ENCODE measurements at regions not wholly inside any gene's neighbourhood (a gene's known extent, or its start where the extent isn't known, plus 50 kb on each side); places are given as distances from the start of the nearest gene placed in this dataset.

GRCh38 chr18:30500240-30500945 is 542.1 kb downstream of the DSC3 start:
- Mint-ChIP-seq H3K4me1 (no peaks in the 10 kb centered on the region), H3K27me3 (ENCODE audit: low read depth in 3 of 3) (peaks cover 0 to 2% (median 1%) of the 10 kb centered on the region in 3 donors), H3K4me3 (no peak overlapping the region)

GRCh38 chr18:30499721-30500120 is 542.8 kb downstream of the DSC3 start:
- Mint-ChIP-seq H3K27ac (no peak overlapping the region), H3K9me3 (peaks cover 2 to 15% (median 5%) of the 10 kb centered on the region in 6 donors), H3K4me3 (no peak overlapping the region), H3K4me1 (no peaks in the 10 kb centered on the region), H3K36me3 (no peaks in the 10 kb centered on the region), H3K27me3 (ENCODE audit: low read depth in 3 of 3) (peaks cover 0 to 2% (median 1%) of the 10 kb centered on the region in 3 donors)
- DNase-seq, result no peak

More at GRCh38 chr18:30500240-30500945, 542.1 kb downstream of the DSC3 start:
- no peak for DNase-seq
- no peaks in the 10 kb centered on the region for H3K36me3 Mint-ChIP-seq
- H3K27ac Mint-ChIP-seq, result no peak overlapping the region
- H3K9me3 Mint-ChIP-seq, result peaks cover 1 to 15% (median 7%) of the 10 kb centered on the region in 6 donors

- Mint-ChIP-seq H3K36me3 (no peaks in the 10 kb centered on the region), H3K27ac (no peak overlapping the region), H3K4me1 (no peaks in the 10 kb centered on the region), H3K27me3 (ENCODE audit: low read depth in 3 of 3) (no peaks in the 10 kb centered on the region), H3K4me3 (no peak overlapping the region), H3K9me3 (peaks cover 1 to 31% (median 11%) of the 10 kb centered on the region in 6 donors)
- DNase-seq, result no peak
Measured at GRCh38 chr18:30492552-30493129, 549.9 kb downstream of the DSC3 start.

- Mint-ChIP-seq H3K27ac (no peak overlapping the region), H3K4me3 (no peak overlapping the region), H3K4me1 (no peaks in the 10 kb centered on the region), H3K36me3 (no peaks in the 10 kb centered on the region), H3K9me3 (peaks cover 1 to 31% (median 12%) of the 10 kb centered on the region in 6 donors), H3K27me3 (ENCODE audit: low read depth in 3 of 3) (no peaks in the 10 kb centered on the region)
- no peak for DNase-seq
Measured at GRCh38 chr18:30491815-30492551, 550.6 kb downstream of the DSC3 start.

GRCh38 chr18:30489890-30490643 is 552.5 kb downstream of the DSC3 start:
- H3K4me1 Mint-ChIP-seq, result no peaks in the 10 kb centered on the region
- no peaks in the 10 kb centered on the region for H3K36me3 Mint-ChIP-seq
- H3K27ac Mint-ChIP-seq, result no peak overlapping the region
- H3K4me3 Mint-ChIP-seq, result no peak overlapping the region
- no peaks in the 10 kb centered on the region for H3K27me3 Mint-ChIP-seq (ENCODE audit: low read depth in 3 of 3)
- DNase-seq, result no peak
- H3K9me3 Mint-ChIP-seq, result peaks cover under 1 to 45% (median 17%) of the 10 kb centered on the region in 6 donors

GRCh38 chr18:30487962-30488361 is 554.6 kb downstream of the DSC3 start:
- Mint-ChIP-seq H3K27ac (no peak overlapping the region), H3K4me1 (no peaks in the 10 kb centered on the region), H3K36me3 (no peaks in the 10 kb centered on the region), H3K27me3 (ENCODE audit: low read depth in 3 of 3) (no peaks in the 10 kb centered on the region), H3K9me3 (peaks cover under 1 to 42% (median 15%) of the 10 kb centered on the region in 6 donors), H3K4me3 (no peak overlapping the region)
- no peak for DNase-seq

- Mint-ChIP-seq H3K27me3 (ENCODE audit: low read depth in 3 of 3) (no peaks in the 10 kb centered on the region), H3K4me1 (no peaks in the 10 kb centered on the region), H3K9me3 (peaks cover 1 to 37% (median 13%) of the 10 kb centered on the region in 6 donors), H3K4me3 (no peak overlapping the region), H3K27ac (no peak overlapping the region), H3K36me3 (no peaks in the 10 kb centered on the region)
- DNase-seq, result no peak
Measured at GRCh38 chr18:30486856-30487255, 555.7 kb downstream of the DSC3 start.

GRCh38 chr18:30485078-30485477 is 557.5 kb downstream of the DSC3 start:
- Mint-ChIP-seq H3K4me3 (no peak overlapping the region), H3K36me3 (peaks cover 0 to 4% (median 0%) of the 10 kb centered on the region in 3 donors), H3K9me3 (peaks cover 8 to 39% (median 18%) of the 10 kb centered on the region in 6 donors), H3K4me1 (no peaks in the 10 kb centered on the region), H3K27me3 (ENCODE audit: low read depth in 3 of 3) (no peaks in the 10 kb centered on the region), H3K27ac (no peak overlapping the region)
- DNase-seq, result no peak

- Mint-ChIP-seq H3K4me3 (no peak overlapping the region), H3K36me3 (peaks cover 0 to 4% (median 0%) of the 10 kb centered on the region in 3 donors), H3K4me1 (no peaks in the 10 kb centered on the region), H3K27me3 (ENCODE audit: low read depth in 3 of 3) (peaks cover 0 to 2% (median 0%) of the 10 kb centered on the region in 3 donors), H3K9me3 (peaks cover 7 to 39% (median 20%) of the 10 kb centered on the region in 6 donors), H3K27ac (no peak overlapping the region)
- no peak for DNase-seq
Measured at GRCh38 chr18:30481871-30482270, 560.7 kb downstream of the DSC3 start.

GRCh38 chr18:30469091-30469490 is 573.5 kb downstream of the DSC3 start:
- Mint-ChIP-seq H3K36me3 (no peaks in the 10 kb centered on the region), H3K9me3 (peaks cover 9 to 45% (median 16%) of the 10 kb centered on the region in 6 donors), H3K27ac (no peak overlapping the region), H3K27me3 (ENCODE audit: low read depth in 3 of 3) (peaks cover 0 to 2% (median 0%) of the 10 kb centered on the region in 3 donors), H3K4me1 (no peaks in the 10 kb centered on the region), H3K4me3 (no peak overlapping the region)
- no peak for DNase-seq

- Mint-ChIP-seq H3K9me3 (peaks cover 6 to 40% (median 17%) of the 10 kb centered on the region in 6 donors), H3K36me3 (no peaks in the 10 kb centered on the region), H3K27me3 (ENCODE audit: low read depth in 3 of 3) (peaks cover 0 to 2% (median 0%) of the 10 kb centered on the region in 3 donors), H3K4me3 (no peak overlapping the region), H3K4me1 (no peaks in the 10 kb centered on the region), H3K27ac (no peak overlapping the region)
- DNase-seq, result no peak
Measured at GRCh38 chr18:30465096-30465495, 577.4 kb downstream of the DSC3 start.

- no peak for DNase-seq
- peaks cover 0 to 29% (median 7%) of the 10 kb centered on the region in 6 donors for H3K9me3 Mint-ChIP-seq
- H3K36me3 Mint-ChIP-seq, result no peaks in the 10 kb centered on the region
- no peak overlapping the region for H3K4me3 Mint-ChIP-seq
- peaks cover 0 to 1% (median 0%) of the 10 kb centered on the region in 3 donors for H3K27me3 Mint-ChIP-seq (ENCODE audit: low read depth in 3 of 3)
- no peaks in the 10 kb centered on the region for H3K4me1 Mint-ChIP-seq
- H3K27ac Mint-ChIP-seq, result no peak overlapping the region
Measured at GRCh38 chr18:30457156-30457555, 585.4 kb downstream of the DSC3 start.

GRCh38 chr18:30455741-30456140 is 586.8 kb downstream of the DSC3 start:
- Mint-ChIP-seq H3K27ac (no peak overlapping the region), H3K4me1 (no peaks in the 10 kb centered on the region), H3K36me3 (no peaks in the 10 kb centered on the region), H3K4me3 (no peak overlapping the region), H3K27me3 (ENCODE audit: low read depth in 3 of 3) (peaks cover 0 to 1% (median 0%) of the 10 kb centered on the region in 3 donors), H3K9me3 (peaks cover 0 to 35% (median 7%) of the 10 kb centered on the region in 6 donors)
- DNase-seq, result no peak
